C4-2B (cell line): ENCODE measurements at regions not wholly inside any gene's neighbourhood (a gene's known extent, or its start where the extent isn't known, plus 50 kb on each side); places are given as distances from the start of the nearest gene placed in this dataset.

Experiments
- CTCF ChIP-seq: fragments of 450-650 bp; conservative IDR thresholded peaks from 2 replicates; pipeline ENCODE4 v1.5.1; 2017; ENCODE audit warnings: mild to moderate bottlenecking
- ZFX ChIP-seq: fragments of 450-650 bp; IDR thresholded peaks from 2 replicates; pipeline ENCODE4 v1.6.1; 2017

GRCh38 chr5:125409234-125409860 is 662.9 kb upstream of the ZNF608 start:
- TF ChIP-seq CTCF (no peak), ZFX (no peak)
